GM11168 (cell line): ENCODE measurements at regions not wholly inside any gene's neighbourhood (a gene's known extent, or its start where the extent isn't known, plus 50 kb on each side); places are given as distances from the start of the nearest gene placed in this dataset.

Experiments used
- in situ Hi-C: fragments of 300-500 bp; cut with MboI; formaldehyde crosslinking; loops from one replicate; pipeline ENCODE4 v1.12.0; 2022; ENCODE audit warnings: low sequenced_read_pairs; ENCODE audit not compliant: unreplicated experiment

GRCh38 chr3:16831846-16832245 is 52.9 kb upstream of the PLCL2 start:
- in situ Hi-C loops: loop anchor here (25.0 kb wide), 1 partner anchor 405 kb away; no protein-coding TSS in a partner anchor

DNA sequence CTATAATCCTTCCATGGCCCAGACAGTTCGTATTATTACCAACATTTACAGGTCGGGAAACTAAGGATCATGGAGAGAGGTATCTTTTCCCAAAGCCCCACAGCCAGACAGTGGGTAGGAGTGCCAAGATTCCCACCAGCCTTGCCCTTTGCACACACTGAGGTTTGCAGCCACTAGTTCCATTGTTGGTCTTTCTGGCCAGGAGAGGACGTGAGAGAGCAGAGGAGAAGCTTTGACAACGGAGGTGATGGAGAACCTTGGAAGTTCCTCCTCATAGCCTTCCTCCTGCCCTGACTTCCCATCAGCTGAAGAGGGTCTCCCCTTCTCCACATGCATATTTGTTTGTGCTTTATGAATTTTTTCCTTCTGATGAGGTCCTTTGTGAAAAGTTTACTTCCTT is 50.5 kb upstream of the PLCL2 start:
- in situ Hi-C loops: loop anchor here (25.0 kb wide), 1 partner anchor 403 kb away; no protein-coding TSS in a partner anchor

DNA sequence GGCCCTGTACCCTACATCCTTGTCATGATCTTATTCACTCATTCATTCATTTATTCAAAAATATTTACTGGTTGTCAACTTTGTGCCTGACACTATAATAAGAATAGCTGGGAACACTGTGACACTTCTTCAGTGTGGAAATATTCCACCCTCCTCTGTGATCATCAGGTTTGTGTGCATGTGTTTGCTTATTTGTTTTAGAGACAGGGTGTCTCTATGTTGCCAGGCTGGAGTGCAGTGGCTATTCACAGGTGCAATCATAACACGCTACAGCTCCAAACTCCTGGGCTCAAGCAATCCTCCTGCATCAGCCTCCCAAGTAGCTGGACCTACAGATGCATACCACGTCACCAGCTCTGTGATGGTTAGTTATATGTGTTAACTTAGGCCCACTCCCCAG is 50.0 kb upstream of the PLCL2 start:
- in situ Hi-C loops: loop anchor here (5.0 to 25.0 kb wide), 2 partner anchors 63 to 403 kb away; no protein-coding TSS in a partner anchor
